ENCODE measurements at regions not wholly inside any gene's neighbourhood (a gene's known extent, or its start where the extent isn't known, plus 50 kb on each side); places are given as distances from the start of the nearest gene placed in this dataset.

DNA sequence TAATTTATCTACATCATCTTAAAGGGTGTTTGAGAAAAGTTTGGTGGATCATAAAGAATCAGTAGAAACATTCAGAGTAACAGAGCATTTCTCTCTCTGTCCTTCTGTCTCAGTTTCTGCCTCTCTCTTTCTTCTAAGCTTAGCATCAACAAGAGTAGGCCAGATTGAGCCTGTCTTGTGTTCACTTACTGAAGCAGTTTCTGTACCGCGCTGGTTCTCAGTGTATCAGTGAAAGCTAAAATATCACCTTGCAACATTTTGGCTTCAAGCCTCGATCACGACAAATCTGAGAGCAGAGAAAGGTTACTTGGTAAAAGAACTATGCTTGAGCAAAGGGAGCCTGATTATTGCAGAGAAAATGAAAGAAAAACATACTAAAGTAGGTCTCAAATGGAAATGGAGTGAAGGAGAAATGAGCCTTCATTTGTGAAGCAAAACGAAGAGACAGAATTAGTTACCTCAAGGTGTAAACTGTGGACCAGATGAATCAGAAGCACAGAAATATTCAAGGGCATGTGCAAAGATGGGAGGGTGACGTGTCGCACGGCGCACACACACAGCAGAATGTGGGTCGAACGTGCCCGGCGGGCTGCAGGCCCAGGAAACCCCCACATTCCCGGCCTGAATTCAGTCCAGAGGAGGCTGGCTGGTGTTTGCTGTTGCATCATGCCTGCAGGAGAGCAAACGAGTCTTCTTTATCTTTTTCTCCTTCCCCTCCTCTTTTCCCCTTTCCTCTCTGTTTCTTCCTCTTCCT is 509.3 kb downstream of the QKI start:
- Histone ChIP-seq H3K27me3 (replicated peaks; ENCODE audit: control insufficient read depth, insufficient read depth, low read length) (no peaks in the 10 kb centered on the region), H3K36me3 (ENCODE audit: control insufficient read depth, insufficient read depth, low read length) (no peaks in the 10 kb centered on the region)
- TF ChIP-seq, protein P1, sequence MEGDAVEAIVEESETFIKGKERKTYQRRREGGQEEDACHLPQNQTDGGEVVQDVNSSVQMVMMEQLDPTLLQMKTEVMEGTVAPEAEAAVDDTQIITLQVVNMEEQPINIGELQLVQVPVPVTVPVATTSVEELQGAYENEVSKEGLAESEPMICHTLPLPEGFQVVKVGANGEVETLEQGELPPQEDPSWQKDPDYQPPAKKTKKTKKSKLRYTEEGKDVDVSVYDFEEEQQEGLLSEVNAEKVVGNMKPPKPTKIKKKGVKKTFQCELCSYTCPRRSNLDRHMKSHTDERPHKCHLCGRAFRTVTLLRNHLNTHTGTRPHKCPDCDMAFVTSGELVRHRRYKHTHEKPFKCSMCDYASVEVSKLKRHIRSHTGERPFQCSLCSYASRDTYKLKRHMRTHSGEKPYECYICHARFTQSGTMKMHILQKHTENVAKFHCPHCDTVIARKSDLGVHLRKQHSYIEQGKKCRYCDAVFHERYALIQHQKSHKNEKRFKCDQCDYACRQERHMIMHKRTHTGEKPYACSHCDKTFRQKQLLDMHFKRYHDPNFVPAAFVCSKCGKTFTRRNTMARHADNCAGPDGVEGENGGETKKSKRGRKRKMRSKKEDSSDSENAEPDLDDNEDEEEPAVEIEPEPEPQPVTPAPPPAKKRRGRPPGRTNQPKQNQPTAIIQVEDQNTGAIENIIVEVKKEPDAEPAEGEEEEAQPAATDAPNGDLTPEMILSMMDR (IDR thresholded peaks at IDR 0.05; ENCODE audit: insufficient read depth, low read length, poor library complexity, severe bottlenecking) = no peak

DNA sequence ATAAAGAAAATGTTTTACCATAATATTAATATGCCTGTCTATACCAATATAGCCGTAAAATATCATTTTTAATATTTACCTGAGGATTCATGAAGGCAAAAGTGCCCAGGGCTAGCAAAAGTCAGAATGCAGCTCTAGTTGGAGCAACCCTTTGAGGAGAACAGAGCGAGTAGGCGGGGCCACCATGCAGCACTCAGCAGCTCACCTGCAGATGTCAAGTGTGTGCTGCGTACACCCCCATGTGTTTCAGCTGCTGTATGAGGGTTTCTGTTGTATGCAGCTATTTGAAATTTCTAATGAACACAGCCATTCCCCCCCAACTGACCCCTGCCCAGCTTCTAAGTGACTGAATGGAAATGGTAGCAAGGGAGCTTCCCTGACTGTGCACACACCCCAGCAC is 508.0 kb downstream of the QKI start:
- H3K4me3 ChIP-seq (replicated peaks; ENCODE audit: low read depth, low read length) = no peak overlapping the region
- no peaks in the 10 kb centered on the region for H3K36me3 ChIP-seq (ENCODE audit: control insufficient read depth, insufficient read depth, low read length)
- DNase-seq (ENCODE audit: extremely low read depth, insufficient read length) = no peak
- no peaks in the 10 kb centered on the region for H3K27me3 ChIP-seq (replicated peaks; ENCODE audit: control insufficient read depth, insufficient read depth, low read length)
- TF ChIP-seq, protein P1 (IDR thresholded peaks at IDR 0.05; ENCODE audit: insufficient read depth, low read length, poor library complexity, severe bottlenecking) = no peak

More for the DNA sequence above, 509.3 kb downstream of the QKI start:
- no peak overlapping the region for H3K4me3 ChIP-seq (replicated peaks; ENCODE audit: low read depth, low read length)
- DNase-seq (ENCODE audit: extremely low read depth, insufficient read length) = no peak

DNA sequence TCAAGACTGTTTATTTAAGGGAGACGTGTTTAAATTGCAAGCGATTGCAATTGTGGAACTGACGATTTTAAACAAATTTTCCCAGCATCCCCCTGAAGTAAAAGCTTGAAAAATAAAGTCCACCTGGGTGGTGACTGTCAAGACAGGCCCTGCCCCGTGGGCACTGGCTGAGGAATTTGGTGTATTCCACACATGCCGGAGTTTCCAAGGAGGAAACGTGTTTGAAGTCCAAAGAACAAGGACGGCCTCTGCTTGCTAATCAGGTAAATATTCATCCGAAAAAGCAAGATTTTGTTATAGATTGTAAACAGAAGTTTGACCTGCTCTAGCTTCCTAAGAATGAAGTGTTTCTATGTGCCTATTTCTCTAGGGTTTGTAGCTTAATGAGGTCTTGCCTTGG is 505.1 kb downstream of the QKI start:
- Histone ChIP-seq H3K27me3 (replicated peaks; ENCODE audit: control insufficient read depth, insufficient read depth, low read length) (no peaks in the 10 kb centered on the region), H3K36me3 (ENCODE audit: control insufficient read depth, insufficient read depth, low read length) (no peaks in the 10 kb centered on the region), H3K4me3 (replicated peaks; ENCODE audit: low read depth, low read length) (no peak overlapping the region)
- TF ChIP-seq, protein P1 (IDR thresholded peaks at IDR 0.05; ENCODE audit: insufficient read depth, low read length, poor library complexity, severe bottlenecking) = no peak
- no peak for DNase-seq (ENCODE audit: extremely low read depth, insufficient read length)

DNA sequence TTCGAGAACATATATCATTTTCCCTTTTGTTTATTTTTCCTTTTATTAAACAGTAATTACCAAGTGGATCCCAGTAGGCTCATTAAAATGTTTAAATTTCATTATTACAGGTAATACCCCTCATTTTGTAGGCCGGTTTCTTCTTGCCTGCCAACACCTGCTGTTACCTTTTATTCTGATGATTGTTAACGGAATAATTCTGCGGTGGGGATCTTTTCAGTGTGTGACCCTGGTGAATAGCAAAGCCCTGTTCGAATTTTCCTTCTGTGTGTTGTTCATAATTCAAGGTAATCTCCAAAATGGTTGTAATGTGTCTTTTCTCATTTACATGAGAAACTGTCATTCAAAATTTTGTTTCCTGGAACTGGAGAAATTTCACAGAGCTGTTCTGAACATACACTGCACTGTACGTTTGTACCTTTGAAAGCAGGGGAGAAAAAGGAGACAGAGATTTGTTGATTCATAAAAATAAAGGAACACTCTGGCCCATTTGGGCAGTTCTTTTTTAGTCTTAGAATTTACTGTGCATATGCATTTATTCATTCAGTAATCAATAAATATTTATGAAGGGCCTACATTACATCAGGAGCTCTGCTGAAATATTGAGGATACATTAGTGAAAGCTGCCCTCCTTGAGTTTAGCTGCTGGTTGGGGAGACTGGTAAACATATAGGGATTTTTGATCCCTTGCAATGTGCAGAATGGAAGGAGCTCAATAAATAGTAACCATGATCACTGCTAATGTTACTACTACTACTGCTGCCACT is 502.0 kb downstream of the QKI start:
- no peaks in the 10 kb centered on the region for H3K27me3 ChIP-seq (replicated peaks; ENCODE audit: control insufficient read depth, insufficient read depth, low read length)
- no peak overlapping the region for H3K4me3 ChIP-seq (replicated peaks; ENCODE audit: low read depth, low read length)
- TF ChIP-seq, protein P1 (IDR thresholded peaks at IDR 0.05; ENCODE audit: insufficient read depth, low read length, poor library complexity, severe bottlenecking) = no peak
- H3K36me3 ChIP-seq (ENCODE audit: control insufficient read depth, insufficient read depth, low read length) = no peaks in the 10 kb centered on the region
- no peak for DNase-seq (ENCODE audit: extremely low read depth, insufficient read length)

DNA sequence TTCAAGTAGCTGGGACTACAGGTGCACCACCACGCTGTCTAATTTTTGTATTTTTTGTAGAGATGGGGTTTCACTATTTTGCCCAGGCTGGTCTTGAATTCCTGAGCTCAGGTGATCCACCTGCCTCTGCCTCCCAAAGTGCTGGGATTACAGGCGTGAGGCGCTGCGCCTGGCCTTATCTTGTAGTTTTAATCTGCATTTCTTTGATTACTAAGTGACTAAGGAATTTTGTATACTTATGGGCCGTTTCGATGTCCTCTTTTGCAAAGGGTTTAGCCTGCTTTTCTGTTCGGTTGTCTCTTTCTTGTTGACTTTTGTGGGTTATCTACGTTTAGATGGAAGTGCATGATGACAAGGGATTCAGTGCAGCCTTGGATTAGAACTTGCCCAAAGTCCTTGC is 500.6 kb downstream of the QKI start:
- no peak overlapping the region for H3K4me3 ChIP-seq (replicated peaks; ENCODE audit: low read depth, low read length)
- no peaks in the 10 kb centered on the region for H3K36me3 ChIP-seq (ENCODE audit: control insufficient read depth, insufficient read depth, low read length)
- TF ChIP-seq, protein P1 (IDR thresholded peaks at IDR 0.05; ENCODE audit: insufficient read depth, low read length, poor library complexity, severe bottlenecking) = no peak
- DNase-seq (ENCODE audit: extremely low read depth, insufficient read length) = no peak
- no peaks in the 10 kb centered on the region for H3K27me3 ChIP-seq (replicated peaks; ENCODE audit: control insufficient read depth, insufficient read depth, low read length)

Data from GM06990 (cell line).